ENCODE measurements at regions not wholly inside any gene's neighbourhood (a gene's known extent, or its start where the extent isn't known, plus 50 kb on each side); places are given as distances from the start of the nearest gene placed in this dataset.

DNA sequence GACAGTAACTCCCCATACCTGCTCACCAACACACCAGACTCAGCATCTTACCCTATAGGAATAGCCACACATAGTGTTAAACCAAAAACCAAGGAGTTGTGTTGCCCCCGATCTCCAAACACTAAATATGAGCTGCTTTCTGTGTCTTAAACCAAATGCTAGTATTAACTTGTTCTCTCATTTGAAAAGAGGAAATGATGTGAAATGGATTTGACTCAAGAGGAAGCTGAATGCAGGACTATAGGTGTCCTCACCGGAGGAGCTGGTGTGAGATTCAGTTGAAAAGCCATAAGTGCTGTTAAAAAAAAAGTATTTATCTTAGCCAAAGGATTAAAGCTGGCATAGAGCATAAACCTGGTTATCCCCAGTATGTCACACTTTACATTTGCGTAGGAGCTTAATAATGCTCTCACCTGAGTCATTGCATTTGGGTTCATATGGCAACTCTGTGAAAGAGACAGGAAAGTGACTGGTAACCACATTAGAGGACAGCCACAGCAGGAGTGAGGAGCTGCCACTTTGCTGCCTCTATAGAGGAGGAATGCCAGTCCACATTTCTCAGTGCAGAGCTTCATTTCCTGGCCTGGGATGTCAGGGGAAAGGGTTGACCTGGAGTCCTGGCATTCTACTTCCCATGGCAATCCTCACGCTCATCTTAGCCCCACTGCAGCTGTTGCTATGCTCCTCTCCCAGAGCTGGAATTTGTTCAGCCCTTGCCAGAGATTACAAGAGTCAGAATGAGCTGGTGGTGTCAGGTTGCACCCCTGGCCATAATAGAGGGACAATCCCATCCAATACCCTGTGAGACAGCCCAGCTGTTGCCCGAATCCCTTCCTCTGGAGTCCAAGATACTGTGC is 143.3 kb upstream of the ANKFN1 start:
- DNase-seq = peak; percentile 11

DNA sequence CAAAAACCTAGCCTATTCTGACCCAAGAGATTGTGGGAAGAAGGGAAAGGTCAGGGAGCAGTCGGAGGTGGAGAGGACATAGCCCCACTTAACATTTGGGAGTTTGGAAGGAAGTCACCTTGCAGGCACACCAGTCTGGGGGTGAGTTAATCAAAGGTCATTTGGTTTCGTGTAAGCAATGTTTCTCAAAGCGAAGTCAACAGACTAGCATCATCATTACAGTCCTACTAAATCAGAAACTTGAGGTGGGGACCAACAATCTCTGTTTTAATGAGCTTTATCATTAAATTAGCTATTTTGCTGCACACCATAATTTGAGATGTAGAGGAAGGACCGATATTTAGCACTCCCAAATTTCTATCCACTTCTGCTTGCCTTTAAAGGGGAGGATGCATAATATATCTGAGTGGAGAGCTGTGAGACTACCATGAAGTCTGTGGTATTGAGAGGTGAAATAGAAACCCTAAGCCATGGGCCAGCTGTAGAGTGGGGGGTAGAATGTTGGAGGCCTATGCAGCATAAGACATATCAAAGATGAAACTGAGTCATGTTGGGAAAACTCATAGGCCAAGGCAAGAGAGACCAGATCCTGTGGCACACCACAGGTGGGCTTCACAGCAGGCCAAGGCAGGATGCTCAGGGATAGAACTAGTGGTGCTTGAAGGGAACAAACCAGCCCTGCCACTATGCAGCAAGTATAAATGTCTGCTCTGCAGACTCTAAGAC is 141.7 kb upstream of the ANKFN1 start:
- no peak for DNase-seq

DNA sequence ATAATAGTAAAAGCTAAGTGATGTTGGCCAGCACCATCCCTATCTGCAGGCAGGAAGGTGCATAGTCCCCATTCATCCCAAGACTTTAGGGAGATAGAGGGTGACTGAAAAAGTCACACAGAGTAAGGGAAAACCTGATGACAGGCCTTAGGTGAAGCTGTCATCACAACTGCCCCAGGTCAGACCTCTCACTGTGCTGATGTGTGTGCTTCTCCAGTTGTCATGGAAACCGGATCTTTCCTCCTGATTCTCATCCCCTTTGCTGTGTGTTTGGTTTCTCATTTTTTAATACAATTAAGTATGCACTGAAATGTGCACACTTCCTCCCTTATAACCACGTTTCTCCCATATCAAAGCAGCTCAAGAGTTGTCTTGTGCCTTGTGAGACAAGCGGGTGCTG is 135.1 kb upstream of the ANKFN1 start:
- no peak for DNase-seq

- DNase-seq = no peak
These were observed 132.9 kb upstream of the ANKFN1 start for GRCh38 chr17:56020369-56020768.

DNA sequence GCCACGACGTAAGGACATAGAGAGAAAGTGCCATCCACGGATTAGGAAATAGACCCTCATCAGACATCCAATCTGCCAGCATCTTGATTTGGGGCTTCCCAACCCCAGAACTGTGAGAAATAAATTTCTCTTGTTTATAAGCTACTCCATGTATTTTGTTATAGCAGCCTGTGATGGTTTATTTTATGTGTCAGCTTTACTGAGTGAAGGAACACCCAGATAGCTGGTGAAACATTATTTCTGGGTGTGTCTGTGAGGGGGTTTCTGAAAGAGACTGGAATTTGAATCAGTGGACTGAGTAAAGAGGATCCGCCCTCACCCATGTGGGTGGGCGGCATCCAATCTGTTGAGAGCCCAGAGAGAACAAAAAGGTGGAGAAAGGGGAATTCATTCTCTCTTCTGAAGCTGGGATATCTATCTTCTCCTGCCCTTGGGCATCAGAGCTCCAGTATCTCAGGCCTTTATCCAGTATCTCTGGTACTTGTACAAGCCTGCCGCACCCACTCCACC is 131.5 kb upstream of the ANKFN1 start:
- DNase-seq = no peak

DNA sequence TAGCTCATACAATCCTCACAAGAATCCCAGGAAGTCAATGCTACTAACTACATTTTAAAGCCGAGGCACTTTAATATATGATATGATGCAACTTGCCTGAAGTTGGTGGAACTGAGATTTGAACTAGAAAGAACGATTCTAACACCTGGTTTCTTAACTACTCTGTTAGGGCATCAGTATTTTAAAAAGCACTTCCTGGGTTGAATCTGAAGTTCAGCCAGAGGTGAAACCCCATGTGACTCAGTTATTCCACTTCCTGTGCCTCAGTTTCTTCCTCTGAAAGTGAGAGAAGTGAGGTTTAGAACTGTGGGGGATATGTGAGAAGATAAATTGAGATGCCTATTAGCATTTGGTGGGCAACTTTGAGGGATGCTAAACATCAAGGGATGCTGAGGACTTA is 129.4 kb upstream of the ANKFN1 start:
- no peak for DNase-seq

DNA sequence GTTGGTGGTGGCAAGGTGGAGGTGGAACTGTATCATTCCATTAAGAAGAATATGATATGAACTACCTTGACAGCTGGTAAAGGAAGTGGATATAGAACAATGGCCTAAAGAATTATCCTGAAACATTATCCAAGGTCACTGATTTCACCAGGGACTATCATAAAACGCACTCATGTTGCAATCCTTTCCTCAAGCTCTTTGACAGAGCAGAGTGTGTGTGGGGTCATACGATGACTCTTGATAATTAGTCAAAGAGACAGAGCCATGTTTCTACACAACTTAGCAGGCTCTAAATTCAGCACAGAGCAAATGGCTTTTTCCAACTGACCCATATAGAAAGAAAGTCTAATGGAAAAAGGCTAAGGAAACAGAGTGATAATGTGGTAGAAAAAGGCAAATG is 126.4 kb upstream of the ANKFN1 start:
- no peak for DNase-seq

GRCh38 chr17:56028837-56029236 is 124.4 kb upstream of the ANKFN1 start:
- DNase-seq = no peak

DNA sequence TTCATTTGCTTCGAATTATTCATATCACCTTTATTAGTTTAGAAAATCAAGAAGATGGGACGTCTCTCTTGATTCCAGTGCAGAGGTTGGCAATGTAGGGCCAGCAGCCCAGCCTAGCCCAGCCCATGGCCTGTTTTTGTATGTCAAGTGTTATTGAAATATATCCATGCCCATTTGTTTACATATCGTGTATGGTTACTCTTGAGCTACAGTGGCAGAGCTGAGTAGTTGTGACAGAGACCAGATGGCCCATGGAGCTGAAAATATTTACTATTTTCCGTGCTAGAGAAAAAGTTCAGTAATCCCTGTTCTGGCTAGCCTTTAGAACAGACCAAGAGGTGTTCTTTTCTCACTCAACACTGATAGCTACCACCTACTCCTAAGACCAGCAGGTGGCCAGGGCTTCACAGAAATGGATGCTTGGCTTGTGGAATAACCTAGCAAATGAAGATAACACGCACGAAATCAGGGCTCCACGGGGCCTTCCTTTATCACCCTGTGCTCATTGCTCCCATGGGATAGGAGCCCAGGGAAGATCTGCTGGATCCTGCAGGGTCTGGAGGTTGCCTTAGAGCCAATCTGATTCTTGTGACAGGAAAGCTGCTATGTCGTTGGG is 123.2 kb upstream of the ANKFN1 start:
- no peak for DNase-seq

GRCh38 chr17:56031636-56032035 is 121.6 kb upstream of the ANKFN1 start:
- DNase-seq = no peak

GRCh38 chr17:56034197-56034635 is 119.1 kb upstream of the ANKFN1 start:
- DNase-seq = no peak

GRCh38 chr17:56038131-56038530 is 115.1 kb upstream of the ANKFN1 start:
- no peak for DNase-seq

GRCh38 chr17:56045872-56046271 is 107.4 kb upstream of the ANKFN1 start:
- DNase-seq = no peak

- peak; percentile 34 for DNase-seq
These were observed 105.9 kb upstream of the ANKFN1 start for GRCh38 chr17:56047331-56047730.

DNA sequence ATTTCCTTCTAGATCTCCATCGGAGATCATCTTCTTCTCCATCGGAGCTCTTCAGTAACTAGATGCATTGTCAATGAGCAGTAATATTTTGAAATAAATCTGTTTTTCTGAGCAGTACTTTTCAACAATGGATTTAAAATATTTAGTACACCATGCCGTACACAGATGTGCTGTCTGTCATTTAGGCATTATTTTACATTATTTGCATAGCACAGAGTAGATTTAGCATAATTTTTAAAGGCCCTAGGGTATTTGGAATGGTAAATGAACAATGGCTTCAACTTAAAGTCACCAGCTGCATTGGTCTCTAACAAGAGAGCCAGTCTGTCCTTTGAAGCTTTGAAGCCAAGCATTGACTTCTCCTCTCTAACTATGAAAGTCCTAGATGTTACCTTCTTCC is 95.4 kb upstream of the ANKFN1 start:
- DNase-seq = no peak

GRCh38 chr17:56064506-56064905 is 88.8 kb upstream of the ANKFN1 start:
- no peak for DNase-seq

DNA sequence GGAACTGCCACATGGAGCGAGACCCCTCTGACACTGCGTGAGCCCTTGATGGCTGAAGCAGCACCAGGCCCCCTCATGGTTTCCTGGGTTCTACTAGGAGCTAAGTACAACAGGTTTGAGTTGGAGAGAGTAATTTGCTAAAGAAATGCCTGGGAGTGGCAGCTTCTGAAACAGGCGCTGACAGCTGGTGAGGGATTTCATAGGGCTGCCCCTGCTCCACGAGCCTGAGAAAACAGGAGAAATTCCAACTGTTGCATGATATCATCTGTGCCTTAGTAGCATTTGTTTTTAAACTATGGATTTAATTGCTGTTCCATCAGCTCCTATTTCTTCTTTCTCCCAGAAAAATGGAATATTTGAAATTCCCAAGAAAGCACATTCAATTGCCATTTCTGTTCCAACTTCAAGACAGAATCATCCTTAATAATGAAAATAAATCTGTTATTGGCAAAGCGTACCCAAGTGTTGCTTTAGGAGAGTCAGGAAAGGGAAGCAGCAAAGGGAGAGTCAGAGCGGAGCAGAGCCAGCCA is 78.8 kb upstream of the ANKFN1 start:
- peak; percentile 1 for DNase-seq

GRCh38 chr17:56076980-56077379 is 76.3 kb upstream of the ANKFN1 start:
- DNase-seq = no peak

DNA sequence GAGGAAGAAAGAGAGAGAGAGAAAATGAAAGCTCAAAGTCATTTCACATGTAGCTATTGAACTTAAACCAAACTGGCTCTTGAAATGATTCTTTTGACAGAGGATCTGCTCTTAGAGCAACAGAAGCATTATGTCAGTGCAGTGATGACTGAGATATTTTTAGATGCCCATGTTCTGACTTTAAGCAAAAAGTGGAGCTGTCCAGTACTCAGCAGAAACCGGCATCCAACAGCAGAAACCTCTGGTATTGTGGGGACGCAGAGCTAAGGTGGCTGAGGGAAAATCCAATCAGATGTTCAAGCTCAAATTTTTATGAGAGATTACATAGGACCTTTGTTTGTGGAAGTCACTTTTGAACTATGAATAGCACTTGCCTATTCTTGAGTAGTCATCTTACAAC is 69.8 kb upstream of the ANKFN1 start:
- DNase-seq = no peak

- no peak for DNase-seq
These were observed 67.6 kb upstream of the ANKFN1 start for GRCh38 chr17:56085576-56086267.

DNA sequence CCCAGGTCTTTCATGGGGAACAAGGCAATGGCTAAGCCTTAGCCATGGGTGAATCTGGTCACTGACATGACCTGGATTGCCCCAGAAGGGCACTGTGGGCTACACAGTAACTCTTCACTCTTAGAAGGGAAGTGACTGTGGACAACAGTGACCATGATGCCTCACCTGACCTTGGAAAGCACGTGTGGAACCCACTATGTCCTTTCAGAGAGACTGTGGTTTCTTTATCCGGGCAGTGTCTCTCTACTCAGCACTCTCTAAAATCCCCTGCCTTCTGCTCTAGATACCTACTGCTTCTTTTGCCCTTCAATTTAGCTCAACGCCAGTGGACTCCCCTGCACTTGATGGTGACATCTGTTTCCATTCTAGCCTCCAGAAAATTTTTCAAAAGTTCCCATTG is 66.1 kb upstream of the ANKFN1 start:
- DNase-seq = no peak

Measured in right kidney (tissue), 1 donor.